OCI-LY7 (cell line): ENCODE measurements at regions not wholly inside any gene's neighbourhood (a gene's known extent, or its start where the extent isn't known, plus 50 kb on each side); places are given as distances from the start of the nearest gene placed in this dataset.

Experiments
- EZH2phosphoT487 ChIP-seq: fragments of 200-600 bp; sonication (generic); IDR thresholded peaks from 2 replicates; pipeline ENCODE4 v1.6.1; 2018; ENCODE audit warnings: low read depth, borderline replicate concordance, mild to moderate bottlenecking, mixed run types, antibody characterized with exemption, low read length, moderate library complexity, mixed read lengths
- TF ChIP-seq, protein P1 (sequence below): fragments of 200-600 bp; sonication (generic); conservative IDR thresholded peaks from 2 replicates; pipeline ENCODE4 v1.5.1; 2014; ENCODE audit warnings: mild to moderate bottlenecking, antibody characterized with exemption, low read length, moderate library complexity, mixed read lengths

DNA sequence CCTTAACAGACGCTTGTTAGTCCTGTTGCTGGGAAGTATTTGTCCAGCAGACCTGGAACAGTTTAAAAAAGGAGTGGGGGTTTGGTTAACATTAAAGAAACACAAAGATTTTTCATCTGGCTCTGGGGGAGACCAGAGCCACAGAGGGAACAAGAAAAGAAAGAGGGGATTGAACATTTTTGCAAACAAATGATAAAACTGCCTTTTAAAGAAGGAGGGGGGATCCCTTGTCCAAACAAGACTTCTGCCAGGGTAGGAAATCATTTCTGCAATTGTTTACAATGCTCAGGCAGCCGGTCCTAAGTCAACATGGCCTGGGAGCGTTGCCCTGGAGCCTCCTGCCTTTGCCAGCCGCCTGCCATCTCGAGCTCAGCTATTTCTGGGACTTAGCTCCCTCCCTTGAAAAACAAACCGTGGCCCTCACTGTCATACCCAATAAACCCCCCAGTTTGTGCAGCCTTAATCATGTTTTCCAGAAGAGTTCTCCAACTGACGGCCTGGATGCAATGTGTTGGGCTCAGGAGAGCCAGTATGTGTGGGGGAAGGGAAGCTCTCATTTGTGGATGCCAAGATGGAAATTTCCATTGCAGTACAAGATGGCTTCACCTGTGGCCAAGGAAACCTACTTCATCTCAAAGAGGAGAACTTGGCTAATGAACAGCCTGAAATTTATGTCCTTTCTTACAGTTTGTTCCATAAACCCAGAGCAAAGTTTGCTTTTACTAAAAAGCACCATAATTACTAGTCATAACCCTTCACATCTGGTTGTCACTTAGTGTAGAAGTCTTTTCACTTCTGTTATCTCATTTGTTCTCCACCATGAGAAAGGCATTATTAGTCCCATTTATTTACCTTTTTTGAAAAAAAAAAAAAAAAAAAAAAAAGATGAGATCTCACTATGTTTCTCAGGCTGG is 75.9 kb upstream of the RNU6-1 start:
- TF ChIP-seq, protein P1, sequence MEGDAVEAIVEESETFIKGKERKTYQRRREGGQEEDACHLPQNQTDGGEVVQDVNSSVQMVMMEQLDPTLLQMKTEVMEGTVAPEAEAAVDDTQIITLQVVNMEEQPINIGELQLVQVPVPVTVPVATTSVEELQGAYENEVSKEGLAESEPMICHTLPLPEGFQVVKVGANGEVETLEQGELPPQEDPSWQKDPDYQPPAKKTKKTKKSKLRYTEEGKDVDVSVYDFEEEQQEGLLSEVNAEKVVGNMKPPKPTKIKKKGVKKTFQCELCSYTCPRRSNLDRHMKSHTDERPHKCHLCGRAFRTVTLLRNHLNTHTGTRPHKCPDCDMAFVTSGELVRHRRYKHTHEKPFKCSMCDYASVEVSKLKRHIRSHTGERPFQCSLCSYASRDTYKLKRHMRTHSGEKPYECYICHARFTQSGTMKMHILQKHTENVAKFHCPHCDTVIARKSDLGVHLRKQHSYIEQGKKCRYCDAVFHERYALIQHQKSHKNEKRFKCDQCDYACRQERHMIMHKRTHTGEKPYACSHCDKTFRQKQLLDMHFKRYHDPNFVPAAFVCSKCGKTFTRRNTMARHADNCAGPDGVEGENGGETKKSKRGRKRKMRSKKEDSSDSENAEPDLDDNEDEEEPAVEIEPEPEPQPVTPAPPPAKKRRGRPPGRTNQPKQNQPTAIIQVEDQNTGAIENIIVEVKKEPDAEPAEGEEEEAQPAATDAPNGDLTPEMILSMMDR = no peak
- no peak for TF ChIP-seq EZH2phosphoT487
